Sigmoid colon (tissue), 4 donors: ENCODE measurements at regions not wholly inside any gene's neighbourhood (a gene's known extent, or its start where the extent isn't known, plus 50 kb on each side); places are given as distances from the start of the nearest gene placed in this dataset.

Source experiments
- CTCF ChIP-seq, 4 experiments: fragments of 450-650 bp in 3 of 4; fragments of 200-600 bp in 1 of 4; IDR thresholded peaks; one replicate each; pipeline ENCODE4 v1.5.1; 2016 to 2019; ENCODE audit warnings: antibody characterized with exemption in 4 of 4, mild to moderate bottlenecking in 3 of 4, moderate library complexity in 2 of 4
- EP300 ChIP-seq, 4 donors: sonication (generic); formaldehyde crosslinking; IDR thresholded peaks; one replicate each; pipeline ENCODE4 v1.6.1; 2017; ENCODE audit warnings: antibody characterized with exemption in 4 of 4
- POLR2AphosphoS5 ChIP-seq, 4 donors: sonication (generic); formaldehyde crosslinking; IDR thresholded peaks; one replicate each; pipeline ENCODE4 v1.6.1; 2017; ENCODE audit warnings: antibody characterized with exemption in 4 of 4

- TF ChIP-seq CTCF (IDR thresholded peaks at IDR 0.05) (no peak), POLR2AphosphoS5 (IDR thresholded peaks at IDR 0.05) (no peak), EP300 (IDR thresholded peaks at IDR 0.05) (no peak)
Measured at GRCh38 chr14:56358275-56358674, 221.3 kb upstream of the TMEM260 start.
